Dendritic cell treated with granulocyte-macrophage colony-stimulating factor and Interleukin-4, amounts not matched to agents 40 ng/mL and 50 ng/mL, for 4 days (primary cell): ENCODE measurements at regions not wholly inside any gene's neighbourhood (a gene's known extent, or its start where the extent isn't known, plus 50 kb on each side); places are given as distances from the start of the nearest gene placed in this dataset.
"Not testable (repeated sequence)": the region's sequence is repeated elsewhere in the genome, so short reads cannot be mapped to it uniquely, and the experiment has no call there.

Experiments
- H3K27ac Mint-ChIP-seq: one replicate; pipeline ENCODE4 v1.8.0; 2022; ENCODE audit warnings: mild to moderate bottlenecking, mixed read lengths
- H3K27me3 Mint-ChIP-seq: one replicate; pipeline ENCODE4 v1.8.0; 2022; ENCODE audit warnings: mild to moderate bottlenecking, mixed read lengths
- H3K36me3 Mint-ChIP-seq: one replicate; pipeline ENCODE4 v1.8.0; 2022; ENCODE audit warnings: low read depth, mixed read lengths
- H3K4me1 Mint-ChIP-seq: one replicate; pipeline ENCODE4 v1.8.0; 2022; ENCODE audit warnings: low read depth, mixed read lengths
- H3K4me3 Mint-ChIP-seq: one replicate; pipeline ENCODE4 v1.8.0; 2022; ENCODE audit warnings: mild to moderate bottlenecking, moderate library complexity, mixed read lengths
- H3K9me3 Mint-ChIP-seq: one replicate; pipeline ENCODE4 v1.8.0; 2022; ENCODE audit warnings: mixed read lengths
- intact Hi-C: fragments of 100-400 bp; cut with micrococcal nuclease; formaldehyde crosslinking; loops from one replicate; pipeline ENCODE4 v1.15.0; 2022

DNA sequence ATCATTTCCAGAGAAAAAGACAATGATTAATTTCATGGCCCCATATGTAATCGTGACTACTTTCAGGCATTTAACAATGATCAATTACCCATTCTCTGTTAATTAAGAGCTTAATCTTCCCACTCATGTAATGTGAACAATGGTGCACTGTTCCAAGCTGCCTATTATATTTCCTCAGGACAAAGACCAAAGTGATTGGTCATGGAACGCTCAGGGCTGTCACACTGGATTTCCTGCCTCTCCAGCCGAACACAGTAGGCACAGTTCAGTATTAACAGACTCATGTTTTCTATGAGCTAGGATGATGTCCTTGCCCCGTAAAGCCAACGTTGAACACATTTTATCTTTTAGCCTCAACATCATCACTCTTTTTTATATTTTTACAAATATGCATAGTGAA is 142.7 kb upstream of the FZD8 start:
- Mint-ChIP-seq H3K4me1 (no peaks in the 10 kb centered on the region), H3K4me3 (no peak overlapping the region), H3K27me3 (no peaks in the 10 kb centered on the region), H3K9me3 (peaks cover 10% of the 10 kb centered on the region), H3K36me3 (no peaks in the 10 kb centered on the region), H3K27ac (no peak overlapping the region)
- intact Hi-C loops, result no loop called here

DNA sequence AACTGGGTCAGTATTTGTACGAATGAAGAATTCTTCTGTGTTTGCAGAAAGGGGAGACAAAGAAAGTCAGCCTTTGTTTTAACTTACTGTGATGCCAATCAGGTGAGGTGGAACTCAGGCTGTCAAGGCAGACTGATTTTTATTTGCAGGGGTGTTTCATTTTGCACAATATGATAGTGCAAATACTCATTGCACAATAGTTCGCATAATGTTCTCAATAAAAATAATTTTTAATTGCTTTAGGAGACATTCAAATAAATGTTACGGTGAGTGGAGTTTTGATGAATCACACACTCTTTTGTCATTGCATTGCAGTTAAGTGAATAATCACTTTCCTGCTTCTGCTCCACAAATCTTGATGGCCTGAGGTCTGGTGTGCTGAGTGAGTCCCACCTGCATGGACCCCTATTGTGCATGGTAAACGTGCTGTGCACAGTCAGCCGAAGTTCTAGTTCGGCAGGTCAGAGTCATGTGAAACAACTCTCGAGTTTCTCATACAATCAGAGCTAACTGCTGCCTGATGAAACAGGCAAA is 141.3 kb upstream of the FZD8 start:
- H3K9me3 Mint-ChIP-seq, result peaks cover 10% of the 10 kb centered on the region
- no peaks in the 10 kb centered on the region for H3K4me1 Mint-ChIP-seq
- H3K36me3 Mint-ChIP-seq, result no peaks in the 10 kb centered on the region
- H3K4me3 Mint-ChIP-seq, result no peak overlapping the region
- H3K27me3 Mint-ChIP-seq, result no peaks in the 10 kb centered on the region
- intact Hi-C loops, result no loop called here
- H3K27ac Mint-ChIP-seq, result no peak overlapping the region

DNA sequence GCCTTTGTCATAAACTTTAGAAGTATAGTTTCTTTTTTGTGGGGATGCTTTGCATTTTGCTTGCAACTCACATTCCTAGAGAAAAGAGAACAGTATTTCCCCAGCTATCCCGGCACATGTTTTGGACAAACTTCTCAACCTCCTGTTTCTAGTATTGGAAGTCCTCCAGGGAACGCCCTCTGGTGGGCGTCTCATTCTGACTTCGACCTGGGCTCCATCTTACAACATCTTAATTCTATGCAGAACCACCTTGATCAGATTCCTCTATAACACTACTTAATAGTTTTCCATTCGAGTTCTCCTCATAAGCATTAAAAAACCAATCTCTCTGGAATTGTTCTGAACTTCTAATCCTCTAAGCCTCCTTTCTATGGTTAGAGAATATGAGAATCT is 139.5 kb upstream of the FZD8 start:
- no peak overlapping the region for H3K4me3 Mint-ChIP-seq
- no peaks in the 10 kb centered on the region for H3K27me3 Mint-ChIP-seq
- intact Hi-C loops, result no loop called here

DNA sequence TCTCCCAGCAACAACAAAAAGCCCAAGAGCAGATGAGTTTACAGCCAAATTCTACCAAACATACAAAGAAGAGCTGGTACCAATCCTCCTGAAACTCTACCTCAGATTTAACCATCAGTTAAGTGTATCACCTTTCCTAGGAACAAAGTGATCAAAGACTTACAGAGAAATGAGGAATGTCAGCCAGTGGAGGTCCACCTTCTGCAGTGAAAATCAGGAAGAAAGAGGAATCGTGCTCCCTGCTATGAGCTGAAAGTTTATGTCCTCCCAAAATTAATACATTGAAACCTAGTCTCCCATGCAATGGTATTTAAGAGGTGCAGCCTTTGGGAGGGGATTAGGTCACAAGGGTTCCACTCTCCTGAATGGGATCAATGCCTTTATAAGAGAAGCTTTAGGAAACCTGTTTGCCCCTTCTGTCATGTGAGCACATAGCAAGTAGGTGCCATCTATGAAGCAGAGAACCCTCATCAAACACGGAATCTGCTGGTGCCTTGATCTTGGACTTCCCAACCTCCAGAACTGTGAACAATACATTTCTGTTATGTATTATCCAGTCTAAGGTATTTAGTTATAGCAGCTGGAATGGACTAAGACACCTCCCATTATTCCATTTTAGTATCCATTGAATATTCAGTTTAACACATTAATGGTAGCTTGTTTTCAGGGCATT is 139.0 kb upstream of the FZD8 start:
- Mint-ChIP-seq H3K4me3 (no peak overlapping the region), H3K27me3 (no peaks in the 10 kb centered on the region), H3K27ac (no peak overlapping the region), H3K4me1 (no peaks in the 10 kb centered on the region), H3K9me3 (no peaks in the 10 kb centered on the region), H3K36me3 (no peaks in the 10 kb centered on the region)
- intact Hi-C loops, result no loop called here

More for the DNA sequence above, 139.5 kb upstream of the FZD8 start:
- Mint-ChIP-seq H3K4me1 (no peaks in the 10 kb centered on the region), H3K9me3 (peaks cover 3% of the 10 kb centered on the region), H3K36me3 (no peaks in the 10 kb centered on the region), H3K27ac (no peak overlapping the region)

DNA sequence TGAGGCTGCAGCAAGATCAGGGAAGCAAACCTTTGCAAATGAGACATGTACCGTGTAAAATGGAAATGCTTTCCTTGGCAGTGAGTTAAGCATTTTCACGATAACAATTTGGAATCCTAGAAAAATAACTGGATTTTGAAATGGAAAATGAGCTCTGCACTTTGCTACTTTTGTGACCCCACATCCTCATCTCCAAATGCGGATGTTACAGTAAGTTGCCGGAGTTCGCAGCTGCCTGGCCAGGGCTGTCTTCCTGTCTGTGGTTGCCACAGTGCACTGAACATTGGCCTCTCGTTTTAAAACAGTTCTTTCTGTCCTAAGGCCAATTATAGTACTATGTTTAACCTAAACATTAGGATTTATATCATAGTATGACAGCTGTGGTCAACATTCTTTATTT is 136.2 kb upstream of the FZD8 start:
- Mint-ChIP-seq H3K9me3 (no peaks in the 10 kb centered on the region), H3K36me3 (no peaks in the 10 kb centered on the region), H3K27ac (no peak overlapping the region), H3K27me3 (no peaks in the 10 kb centered on the region), H3K4me1 (peaks cover 6% of the 10 kb centered on the region), H3K4me3 (no peak overlapping the region)
- intact Hi-C loops, result no loop called here

DNA sequence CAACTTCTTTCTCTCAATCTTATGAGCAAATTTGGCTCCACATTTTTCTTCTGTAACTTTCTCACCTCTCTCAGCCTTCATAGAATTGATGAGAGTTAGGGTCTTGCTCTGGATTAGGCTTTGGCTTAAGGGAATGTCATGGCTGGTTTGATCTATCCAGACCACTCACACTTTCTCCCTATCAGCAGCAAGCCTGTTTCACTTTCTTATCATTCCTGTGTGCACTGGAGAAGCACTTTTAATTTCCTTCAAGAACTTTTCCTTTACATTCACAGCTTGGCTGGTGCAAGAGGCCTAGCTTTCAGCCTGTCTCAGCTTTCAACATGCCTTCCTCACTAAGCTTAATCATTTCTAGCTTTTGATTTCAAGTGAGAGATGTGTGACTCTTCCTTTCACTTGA is 134.5 kb upstream of the FZD8 start:
- H3K36me3 Mint-ChIP-seq, H3K27ac Mint-ChIP-seq, H3K27me3 Mint-ChIP-seq, intact Hi-C loops, H3K4me1 Mint-ChIP-seq, H3K4me3 Mint-ChIP-seq, H3K9me3 Mint-ChIP-seq: not testable (repeated sequence)

DNA sequence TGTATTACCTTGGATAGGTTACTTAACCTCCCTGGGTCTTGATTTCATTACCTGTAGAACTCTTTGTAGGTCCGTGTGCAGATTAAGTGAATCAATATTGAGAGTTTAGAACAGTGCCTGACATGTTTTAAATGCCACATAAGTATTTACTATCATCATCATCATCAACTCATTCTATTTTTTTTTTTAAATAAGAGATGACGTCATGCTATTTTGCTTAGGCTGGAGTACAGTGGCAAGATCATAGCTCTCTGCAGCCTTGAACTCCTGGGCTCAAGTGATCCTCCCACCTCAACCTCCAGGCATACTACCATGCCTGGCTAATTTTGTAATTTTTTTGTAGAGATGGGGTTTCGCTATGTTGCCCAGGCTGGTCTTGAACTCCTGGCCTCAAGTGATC is 132.0 kb upstream of the FZD8 start:
- Mint-ChIP-seq H3K27me3 (no peaks in the 10 kb centered on the region), H3K4me1 (peaks cover 7% of the 10 kb centered on the region), H3K36me3 (no peaks in the 10 kb centered on the region), H3K27ac (no peak overlapping the region), H3K9me3 (no peaks in the 10 kb centered on the region), H3K4me3 (no peak overlapping the region)
- intact Hi-C loops, result no loop called here

DNA sequence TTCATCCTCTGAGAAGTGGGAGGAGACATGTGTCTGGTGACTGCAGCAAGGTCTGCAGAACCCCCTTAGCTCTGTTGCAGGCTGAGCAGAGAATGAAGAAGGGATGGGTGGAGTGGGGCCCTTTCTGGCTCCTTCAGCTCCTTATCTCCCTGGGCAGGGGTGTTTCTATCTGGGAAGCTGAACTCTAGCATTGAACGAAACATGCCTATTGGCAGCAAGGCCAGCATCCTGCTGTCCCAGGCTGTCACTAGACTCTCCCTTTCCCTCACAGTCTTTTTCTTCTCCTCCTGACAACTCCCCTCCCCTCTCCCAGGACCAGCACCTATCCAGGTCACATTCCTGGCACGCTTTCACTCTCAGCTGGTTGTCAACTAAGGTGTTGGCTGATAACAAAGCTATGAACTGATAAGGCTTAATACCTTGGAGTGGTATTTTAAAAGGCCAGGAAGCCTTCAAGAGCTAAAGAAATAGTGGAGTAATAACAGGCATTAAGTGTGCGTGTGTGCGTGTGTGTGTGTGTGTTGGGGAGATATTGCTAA is 128.8 kb upstream of the FZD8 start:
- Mint-ChIP-seq H3K36me3 (no peaks in the 10 kb centered on the region), H3K27ac (no peak overlapping the region), H3K4me3 (no peak overlapping the region), H3K27me3 (no peaks in the 10 kb centered on the region), H3K4me1 (peaks cover 7% of the 10 kb centered on the region), H3K9me3 (no peaks in the 10 kb centered on the region)
- intact Hi-C loops, result no loop called here

DNA sequence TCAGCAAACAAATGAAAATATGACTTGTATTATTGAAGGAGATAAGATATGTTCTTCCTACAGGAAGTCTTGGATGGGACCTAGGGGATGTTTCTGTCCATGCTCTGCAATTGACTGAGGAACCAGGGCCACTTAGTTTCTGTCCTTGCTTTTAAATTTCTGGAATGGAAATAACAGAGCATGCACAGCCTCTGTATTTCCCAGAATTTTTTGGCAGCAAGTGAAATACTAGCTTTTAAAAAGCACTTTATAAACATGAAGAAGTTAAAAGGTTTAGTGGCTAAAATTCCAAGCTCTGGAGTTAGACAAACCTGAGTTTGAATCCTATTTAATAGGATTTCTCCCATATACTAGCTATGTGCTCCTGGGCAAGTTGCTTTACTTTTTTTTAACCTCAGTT is 127.7 kb upstream of the FZD8 start:
- Mint-ChIP-seq H3K4me3 (no peak overlapping the region), H3K27me3 (peaks cover 4% of the 10 kb centered on the region), H3K4me1 (peaks cover 13% of the 10 kb centered on the region), H3K27ac (no peak overlapping the region), H3K36me3 (no peaks in the 10 kb centered on the region), H3K9me3 (no peaks in the 10 kb centered on the region)
- intact Hi-C loops, result no loop called here

DNA sequence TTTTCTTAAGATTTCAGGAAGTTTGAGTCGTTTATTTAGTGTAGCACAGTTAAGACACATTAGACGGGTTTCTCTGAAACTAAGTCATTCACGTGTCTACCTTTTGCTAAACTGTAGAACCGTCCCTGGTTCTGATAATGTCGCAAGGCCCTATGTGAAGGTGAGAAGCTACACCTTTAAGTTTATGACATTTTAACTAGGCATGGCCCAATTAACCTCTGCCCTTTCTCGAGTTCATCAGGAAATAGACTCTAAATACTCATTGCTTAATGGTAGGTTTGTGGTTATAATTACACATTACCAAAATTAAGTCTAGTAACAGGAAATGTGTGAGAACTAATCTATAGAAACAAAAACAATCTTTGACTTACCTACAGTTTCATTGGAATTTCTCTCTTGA is 126.6 kb upstream of the FZD8 start:
- H3K4me1 Mint-ChIP-seq, result peaks cover 12% of the 10 kb centered on the region
- H3K27me3 Mint-ChIP-seq, result peaks cover 4% of the 10 kb centered on the region
- H3K4me3 Mint-ChIP-seq, result no peak overlapping the region
- no peaks in the 10 kb centered on the region for H3K9me3 Mint-ChIP-seq
- H3K36me3 Mint-ChIP-seq, result no peaks in the 10 kb centered on the region
- intact Hi-C loops, result no loop called here
- no peak overlapping the region for H3K27ac Mint-ChIP-seq

DNA sequence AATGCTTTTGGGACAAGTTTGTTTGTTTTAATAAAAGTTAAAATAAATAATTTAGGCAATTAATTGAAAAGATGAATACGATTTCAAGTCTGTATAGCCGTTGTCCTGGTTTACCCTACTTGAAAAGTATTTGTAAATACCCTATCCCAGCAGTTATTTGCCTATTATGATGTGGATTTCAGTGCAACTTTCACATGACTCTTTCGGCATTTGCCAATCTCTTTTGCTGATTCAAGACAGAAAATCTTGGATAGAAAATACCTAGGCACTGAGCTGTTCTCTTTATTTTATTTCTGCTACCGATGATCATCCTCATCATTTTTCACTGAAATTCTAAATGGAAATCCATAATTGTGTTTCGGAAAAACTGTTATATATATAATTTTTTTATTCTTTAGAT is 125.9 kb upstream of the FZD8 start:
- Mint-ChIP-seq H3K36me3 (no peaks in the 10 kb centered on the region), H3K4me3 (no peak overlapping the region), H3K27ac (no peak overlapping the region), H3K27me3 (peaks cover 4% of the 10 kb centered on the region), H3K4me1 (peaks cover 6% of the 10 kb centered on the region), H3K9me3 (no peaks in the 10 kb centered on the region)
- intact Hi-C loops, result no loop called here

DNA sequence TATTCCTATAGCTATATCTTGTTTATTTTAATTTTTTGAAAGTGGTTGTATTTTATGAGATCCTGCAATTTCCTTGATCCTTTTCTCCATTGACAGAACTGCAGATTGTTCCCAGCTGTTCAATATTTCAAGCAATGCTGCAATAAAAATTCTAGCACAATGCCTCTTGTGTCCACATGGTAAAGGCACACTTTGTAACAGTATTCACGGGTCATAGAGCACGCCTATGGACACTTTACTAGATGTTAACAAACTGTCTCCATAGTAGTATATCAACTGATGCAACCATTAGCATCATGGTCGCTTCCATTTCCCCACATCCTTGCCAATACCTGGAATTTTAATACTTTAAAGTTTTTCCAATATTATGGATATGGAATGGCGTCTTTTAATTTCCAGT is 123.9 kb upstream of the FZD8 start:
- H3K4me1 Mint-ChIP-seq, result peaks cover 6% of the 10 kb centered on the region
- H3K9me3 Mint-ChIP-seq, result no peaks in the 10 kb centered on the region
- intact Hi-C loops, result no loop called here
- H3K36me3 Mint-ChIP-seq, result no peaks in the 10 kb centered on the region
- no peak overlapping the region for H3K27ac Mint-ChIP-seq
- no peak overlapping the region for H3K4me3 Mint-ChIP-seq
- peaks cover 4% of the 10 kb centered on the region for H3K27me3 Mint-ChIP-seq

DNA sequence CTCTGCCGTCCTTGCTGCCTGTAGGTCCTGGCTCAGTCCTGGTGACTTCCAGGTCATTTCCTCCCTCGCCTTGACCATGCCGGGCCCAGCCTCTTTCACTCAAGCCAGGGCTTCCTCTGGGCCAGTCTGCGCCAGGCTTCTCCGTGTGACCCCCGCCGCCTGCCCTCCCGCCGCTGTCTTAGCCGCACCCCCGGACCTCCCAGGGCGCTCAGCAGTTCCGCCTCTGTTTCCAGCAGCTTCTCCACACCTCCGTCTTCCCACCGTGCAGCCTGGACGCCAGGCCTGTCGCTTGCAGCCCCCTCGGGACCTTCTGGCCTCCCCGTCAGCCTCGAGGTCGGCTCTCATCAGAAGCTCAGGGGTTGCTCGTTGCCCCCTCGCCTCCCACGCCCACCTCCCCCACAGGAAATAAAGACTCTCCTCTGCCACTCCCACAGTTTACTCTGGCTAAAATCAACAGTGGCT is 123.0 kb upstream of the FZD8 start:
- peaks cover 6% of the 10 kb centered on the region for H3K4me1 Mint-ChIP-seq
- intact Hi-C loops, result no loop called here
- H3K9me3 Mint-ChIP-seq, result no peaks in the 10 kb centered on the region
- peaks cover 4% of the 10 kb centered on the region for H3K27me3 Mint-ChIP-seq
- peak overlapping the region; percentile 23 for H3K27ac Mint-ChIP-seq
- H3K4me3 Mint-ChIP-seq, result peak overlapping the region; percentile 64
- no peaks in the 10 kb centered on the region for H3K36me3 Mint-ChIP-seq

DNA sequence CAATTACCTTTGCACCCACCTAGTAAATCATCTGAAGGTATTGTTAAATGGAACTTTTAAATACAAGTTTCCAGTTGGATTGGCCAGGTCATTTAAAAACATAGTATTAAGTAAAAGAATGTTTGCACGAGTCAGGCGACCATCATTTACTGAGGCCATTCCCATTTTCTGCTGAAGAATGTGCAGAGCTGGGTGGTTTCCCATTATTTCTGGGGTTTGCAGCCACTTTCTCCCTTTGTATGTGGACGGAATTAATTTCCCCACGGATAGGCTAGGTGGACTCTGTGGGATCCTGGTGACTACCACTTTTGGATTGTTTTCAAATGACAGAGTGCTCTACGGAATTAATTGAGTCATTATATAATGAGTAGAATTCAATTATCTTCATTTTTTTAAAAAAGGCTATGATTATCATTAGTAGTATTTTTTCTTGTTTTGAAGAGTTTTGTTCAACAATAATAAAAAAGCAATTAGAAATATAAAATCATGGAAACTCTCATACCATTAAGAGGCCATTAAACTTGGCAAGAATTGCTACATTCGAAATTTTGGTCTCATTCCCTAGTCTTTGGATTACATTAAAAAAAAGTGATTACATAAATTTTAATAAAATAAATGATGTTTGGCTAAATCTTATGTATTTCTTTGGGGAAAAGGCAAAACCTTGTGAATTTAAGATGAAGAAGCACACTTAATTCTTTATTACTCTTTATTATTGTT is 120.4 kb upstream of the FZD8 start:
- intact Hi-C loops, result no loop called here
- peaks cover 21% of the 10 kb centered on the region for H3K9me3 Mint-ChIP-seq

More for the DNA sequence above, 120.4 kb upstream of the FZD8 start:
- Mint-ChIP-seq H3K27ac (no peak overlapping the region), H3K27me3 (peaks cover 4% of the 10 kb centered on the region), H3K4me1 (peaks cover 6% of the 10 kb centered on the region), H3K4me3 (no peak overlapping the region), H3K36me3 (no peaks in the 10 kb centered on the region)
